Stimulated activated CD4-positive, alpha-beta T cell treated with anti-CD3 and anti-CD28 coated beads, Interleukin-2, amount 100 ng/mL, for 24 hours (primary cell): ENCODE measurements at regions not wholly inside any gene's neighbourhood (a gene's known extent, or its start where the extent isn't known, plus 50 kb on each side); places are given as distances from the start of the nearest gene placed in this dataset.

ENCODE experiments used
- DNase-seq, 2 donors: peaks; one replicate each; pipeline ENCODE4 v3.0.0-alpha.2; 2020

DNA sequence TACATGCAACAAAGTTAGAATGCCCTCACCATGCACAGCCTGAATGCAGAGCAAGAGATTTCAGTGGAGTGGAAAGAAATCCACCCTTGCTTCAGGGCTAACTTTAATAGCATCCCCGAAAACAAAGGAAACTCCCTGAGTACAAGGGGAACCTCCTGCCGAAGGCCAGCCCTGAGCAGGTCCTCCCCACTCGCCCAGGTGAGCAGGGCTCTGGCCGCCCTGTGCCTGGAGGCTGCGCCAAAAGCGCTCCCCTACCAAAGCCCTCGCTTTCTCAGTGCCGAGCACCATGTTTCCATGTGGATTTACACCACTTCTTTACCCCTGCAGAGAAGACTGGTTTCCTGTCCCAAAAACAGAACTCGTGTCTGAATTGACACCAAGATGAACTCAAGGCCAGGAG is 61.9 kb upstream of the RPS6KA2 start:
- no peak for DNase-seq

GRCh38 chr6:166687879-166688205 is 60.8 kb upstream of the RPS6KA2 start:
- no peak for DNase-seq

GRCh38 chr6:166687070-166687878 is 60.2 kb upstream of the RPS6KA2 start:
- DNase-seq = no peak

- no peak for DNase-seq
Measured at GRCh38 chr6:166686317-166686716, 59.3 kb upstream of the RPS6KA2 start.

- DNase-seq = no peak
Measured at GRCh38 chr6:166684866-166685265, 57.8 kb upstream of the RPS6KA2 start.

- no peak for DNase-seq
Measured at GRCh38 chr6:166684170-166684569, 57.1 kb upstream of the RPS6KA2 start.

DNA sequence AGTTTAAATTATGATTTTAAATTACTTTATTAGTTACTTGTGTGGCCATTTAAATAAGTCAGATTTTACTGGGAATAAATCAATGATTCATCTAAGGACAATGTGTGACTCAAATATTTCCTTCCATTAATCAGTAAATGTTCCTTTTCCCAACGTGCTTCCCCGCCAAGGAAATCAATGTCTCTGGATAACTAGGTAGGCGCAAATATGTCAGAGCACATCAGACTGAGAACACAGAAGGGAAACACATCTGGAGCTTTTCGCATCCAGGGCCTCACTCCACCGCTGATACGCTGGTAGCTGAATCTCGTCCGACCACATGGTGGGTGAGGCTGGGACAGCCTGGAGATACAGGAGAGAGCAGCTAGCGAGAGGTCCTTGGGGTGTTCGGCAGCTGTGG is 56.4 kb upstream of the RPS6KA2 start:
- no peak for DNase-seq

GRCh38 chr6:166679566-166679965 is 52.5 kb upstream of the RPS6KA2 start:
- no peak for DNase-seq

- no peak for DNase-seq
Measured at GRCh38 chr6:166678426-166678825, 51.4 kb upstream of the RPS6KA2 start.

DNA sequence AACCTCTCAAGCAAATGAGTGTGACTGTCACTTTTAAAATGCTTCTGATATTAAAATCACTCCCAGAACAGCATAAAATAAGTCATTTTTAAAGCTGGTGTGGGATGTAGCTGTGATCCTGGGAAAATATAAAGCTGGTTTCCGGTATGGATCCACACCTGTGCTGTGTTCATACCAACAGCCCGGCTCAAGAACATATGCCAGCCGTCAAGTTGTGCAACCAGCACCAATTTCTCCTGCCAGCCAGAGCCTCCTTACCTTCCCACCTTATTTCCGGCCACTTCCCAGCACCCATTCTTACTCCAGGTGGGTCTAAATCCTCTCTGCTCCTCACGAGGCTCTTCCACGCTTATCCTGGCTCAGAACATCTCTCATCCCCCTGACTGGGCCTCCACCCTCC is 50.9 kb upstream of the RPS6KA2 start:
- no peak for DNase-seq
